Muscle layer of colon (tissue), 2 donors: ENCODE measurements at regions not wholly inside any gene's neighbourhood (a gene's known extent, or its start where the extent isn't known, plus 50 kb on each side); places are given as distances from the start of the nearest gene placed in this dataset.
"Not testable (repeated sequence)": the region's sequence is repeated elsewhere in the genome, so short reads cannot be mapped to it uniquely, and the experiment has no call there.

ENCODE experiments used
- H3K27ac ChIP-seq: one replicate; pipeline ENCODE4 v1.7.0; 2013; ENCODE audit warnings: low read depth, mild to moderate bottlenecking, low read length, moderate library complexity
- H3K27me3 ChIP-seq, 2 donors: one replicate each; pipeline ENCODE4 v1.7.0; 2013; ENCODE audit warnings: low read length in 2 of 2, mild to moderate bottlenecking in 2 of 2; ENCODE audit not compliant: insufficient read depth in 2 of 2, control insufficient read depth in 1 of 2
- H3K36me3 ChIP-seq: one replicate; pipeline ENCODE4 v1.7.0; 2013; ENCODE audit warnings: mild to moderate bottlenecking, low read length; ENCODE audit not compliant: insufficient read depth
- H3K4me1 ChIP-seq: one replicate; pipeline ENCODE4 v1.7.0; 2013; ENCODE audit warnings: mild to moderate bottlenecking, low read length; ENCODE audit not compliant: insufficient read depth
- H3K4me3 ChIP-seq, 2 donors: one replicate each; pipeline ENCODE4 v1.7.0; 2013; ENCODE audit warnings: low read length in 2 of 2, low read depth in 1 of 2, mild to moderate bottlenecking in 1 of 2, moderate library complexity in 1 of 2
- H3K9ac ChIP-seq: one replicate; pipeline ENCODE4 v1.7.0; 2013; ENCODE audit warnings: low read length
- H3K9me3 ChIP-seq: one replicate; pipeline ENCODE4 v1.7.0; 2013; ENCODE audit warnings: mild to moderate bottlenecking, low read length
- donor health status: abdominal sarcoma.
- donor health status: Adenocarcinoma of cecum.

GRCh38 chr2:37742286-37742685 is 70.8 kb upstream of the CDC42EP3 start:
- Histone ChIP-seq H3K27ac (no peak overlapping the region), H3K4me3 (no peak overlapping the region), H3K9me3 (no peaks in the 10 kb centered on the region), H3K27me3 (no peaks in the 10 kb centered on the region), H3K9ac (no peak overlapping the region), H3K36me3 (no peaks in the 10 kb centered on the region), H3K4me1 (peaks cover 7% of the 10 kb centered on the region)

GRCh38 chr2:37744010-37744409 is 72.6 kb upstream of the CDC42EP3 start:
- H3K9ac ChIP-seq, result no peak overlapping the region
- H3K27me3 ChIP-seq, result no peaks in the 10 kb centered on the region
- H3K36me3 ChIP-seq, result no peaks in the 10 kb centered on the region
- H3K4me3 ChIP-seq, result no peak overlapping the region
- no peaks in the 10 kb centered on the region for H3K9me3 ChIP-seq
- H3K4me1 ChIP-seq, result no peaks in the 10 kb centered on the region
- H3K27ac ChIP-seq, result no peak overlapping the region

- not testable (repeated sequence) for H3K4me1 ChIP-seq, H3K27me3 ChIP-seq, H3K9ac ChIP-seq, H3K9me3 ChIP-seq, H3K27ac ChIP-seq, H3K4me3 ChIP-seq, H3K36me3 ChIP-seq
Observed at GRCh38 chr2:37744961-37745360, 73.5 kb upstream of the CDC42EP3 start.

GRCh38 chr2:37746011-37746410 is 74.6 kb upstream of the CDC42EP3 start:
- H3K9ac ChIP-seq, H3K36me3 ChIP-seq, H3K27ac ChIP-seq, H3K4me1 ChIP-seq, H3K4me3 ChIP-seq, H3K9me3 ChIP-seq, H3K27me3 ChIP-seq: not testable (repeated sequence)

- no peaks in the 10 kb centered on the region for H3K9me3 ChIP-seq
- no peaks in the 10 kb centered on the region for H3K36me3 ChIP-seq
- H3K4me3 ChIP-seq, result no peak overlapping the region
- no peaks in the 10 kb centered on the region for H3K4me1 ChIP-seq
- H3K27ac ChIP-seq, result no peak overlapping the region
- H3K9ac ChIP-seq, result no peak overlapping the region
- no peaks in the 10 kb centered on the region for H3K27me3 ChIP-seq
Observed at GRCh38 chr2:37746883-37747282, 75.4 kb upstream of the CDC42EP3 start.

- Histone ChIP-seq H3K9ac (no peak overlapping the region), H3K9me3 (no peaks in the 10 kb centered on the region), H3K27me3 (no peaks in the 10 kb centered on the region), H3K4me1 (no peaks in the 10 kb centered on the region), H3K36me3 (no peaks in the 10 kb centered on the region), H3K4me3 (no peak overlapping the region), H3K27ac (no peak overlapping the region)
Observed at GRCh38 chr2:37748541-37748940, 77.1 kb upstream of the CDC42EP3 start.

GRCh38 chr2:37750286-37750685 is 78.8 kb upstream of the CDC42EP3 start:
- H3K4me3 ChIP-seq, result not testable (repeated sequence)

GRCh38 chr2:37752766-37753165 is 81.3 kb upstream of the CDC42EP3 start:
- no peaks in the 10 kb centered on the region for H3K4me1 ChIP-seq
- H3K27me3 ChIP-seq, result no peaks in the 10 kb centered on the region
- H3K9me3 ChIP-seq, result no peaks in the 10 kb centered on the region
- H3K27ac ChIP-seq, result no peak overlapping the region
- no peak overlapping the region for H3K9ac ChIP-seq
- H3K4me3 ChIP-seq, result no peak overlapping the region
- H3K36me3 ChIP-seq, result no peaks in the 10 kb centered on the region

More at GRCh38 chr2:37750286-37750685, 78.8 kb upstream of the CDC42EP3 start:
- H3K4me1 ChIP-seq, H3K9ac ChIP-seq, H3K36me3 ChIP-seq, H3K27ac ChIP-seq, H3K27me3 ChIP-seq, H3K9me3 ChIP-seq: not testable (repeated sequence)

- Histone ChIP-seq H3K4me3 (no peak overlapping the region), H3K27me3 (no peaks in the 10 kb centered on the region), H3K9me3 (no peaks in the 10 kb centered on the region), H3K36me3 (no peaks in the 10 kb centered on the region), H3K9ac (no peak overlapping the region), H3K4me1 (no peaks in the 10 kb centered on the region), H3K27ac (no peak overlapping the region)
Observed at GRCh38 chr2:37753758-37754157, 82.3 kb upstream of the CDC42EP3 start.

GRCh38 chr2:37755961-37756559 is 84.6 kb upstream of the CDC42EP3 start:
- H3K9ac ChIP-seq, H3K36me3 ChIP-seq, H3K27me3 ChIP-seq, H3K4me1 ChIP-seq, H3K4me3 ChIP-seq, H3K27ac ChIP-seq, H3K9me3 ChIP-seq: not testable (repeated sequence)

- H3K9me3 ChIP-seq, H3K9ac ChIP-seq, H3K4me1 ChIP-seq, H3K27me3 ChIP-seq, H3K4me3 ChIP-seq, H3K27ac ChIP-seq, H3K36me3 ChIP-seq: not testable (repeated sequence)
Observed at GRCh38 chr2:37757456-37757855, 86.0 kb upstream of the CDC42EP3 start.

GRCh38 chr2:37758141-37758601 is 86.7 kb upstream of the CDC42EP3 start:
- not testable (repeated sequence) for H3K27me3 ChIP-seq, H3K9me3 ChIP-seq, H3K9ac ChIP-seq, H3K27ac ChIP-seq, H3K4me3 ChIP-seq, H3K36me3 ChIP-seq, H3K4me1 ChIP-seq
